ENCODE measurements at regions not wholly inside any gene's neighbourhood (a gene's known extent, or its start where the extent isn't known, plus 50 kb on each side); places are given as distances from the start of the nearest gene placed in this dataset.

- Histone ChIP-seq H3K4me3 (no peak overlapping the region), H3K4me1 (no peaks in the 10 kb centered on the region), H3K36me3 (no peaks in the 10 kb centered on the region), H3K27me3 (ENCODE audit: low read depth) (no peaks in the 10 kb centered on the region), H3K27ac (replicated peaks) (no peak overlapping the region), H3K9me3 (replicated peaks) (no peaks in the 10 kb centered on the region)
- intact Hi-C loops (cut with micrococcal nuclease), result no loop called here
- TF ChIP-seq CTCF (IDR thresholded peaks at IDR 0.05; ENCODE audit: borderline replicate concordance), result no peak
- no peak for DNase-seq
Measured at GRCh38 chr17:54814371-54814770, 86.3 kb upstream of the TOM1L1 start.

- Histone ChIP-seq H3K27me3 (ENCODE audit: low read depth) (peaks cover 6% of the 10 kb centered on the region), H3K27ac (replicated peaks) (no peak overlapping the region), H3K4me3 (no peak overlapping the region), H3K36me3 (no peaks in the 10 kb centered on the region), H3K9me3 (replicated peaks) (peaks cover 12% of the 10 kb centered on the region), H3K4me1 (no peaks in the 10 kb centered on the region)
- intact Hi-C loops (cut with micrococcal nuclease), result no loop called here
- DNase-seq, result no peak
- TF ChIP-seq CTCF (IDR thresholded peaks at IDR 0.05; ENCODE audit: borderline replicate concordance), result no peak
Measured at GRCh38 chr17:54834086-54834485, 66.6 kb upstream of the TOM1L1 start.

GRCh38 chr17:54835015-54835414 is 65.6 kb upstream of the TOM1L1 start:
- DNase-seq, result no peak
- Histone ChIP-seq H3K9me3 (replicated peaks) (peaks cover 12% of the 10 kb centered on the region), H3K27me3 (ENCODE audit: low read depth) (peaks cover 6% of the 10 kb centered on the region), H3K36me3 (no peaks in the 10 kb centered on the region), H3K4me1 (no peaks in the 10 kb centered on the region), H3K4me3 (no peak overlapping the region), H3K27ac (replicated peaks) (no peak overlapping the region)
- intact Hi-C loops (cut with micrococcal nuclease), result no loop called here
- no peak for TF ChIP-seq CTCF (IDR thresholded peaks at IDR 0.05; ENCODE audit: borderline replicate concordance)

GRCh38 chr17:54836723-54837462 is 63.8 kb upstream of the TOM1L1 start:
- Histone ChIP-seq H3K36me3 (no peaks in the 10 kb centered on the region), H3K27me3 (ENCODE audit: low read depth) (peaks cover 6% of the 10 kb centered on the region), H3K27ac (replicated peaks) (no peak overlapping the region), H3K4me1 (no peaks in the 10 kb centered on the region), H3K9me3 (replicated peaks) (peaks cover 12% of the 10 kb centered on the region), H3K4me3 (no peak overlapping the region)
- TF ChIP-seq CTCF (IDR thresholded peaks at IDR 0.05; ENCODE audit: borderline replicate concordance), result no peak
- DNase-seq, result no peak
- intact Hi-C loops (cut with micrococcal nuclease), result no loop called here

GRCh38 chr17:54838651-54839421 is 61.8 kb upstream of the TOM1L1 start:
- intact Hi-C loops (cut with micrococcal nuclease), result no loop called here
- no peak overlapping the region for H3K4me3 ChIP-seq

More at GRCh38 chr17:54838651-54839421, 61.8 kb upstream of the TOM1L1 start:
- H3K27ac ChIP-seq (replicated peaks), result no peak overlapping the region
- peaks cover 12% of the 10 kb centered on the region for H3K9me3 ChIP-seq (replicated peaks)
- no peaks in the 10 kb centered on the region for H3K36me3 ChIP-seq
- H3K27me3 ChIP-seq (ENCODE audit: low read depth), result peaks cover 6% of the 10 kb centered on the region
- no peaks in the 10 kb centered on the region for H3K4me1 ChIP-seq
- no peak for TF ChIP-seq CTCF (IDR thresholded peaks at IDR 0.05; ENCODE audit: borderline replicate concordance)
- no peak for DNase-seq
